Astrocyte of the cerebellum (primary cell): ENCODE measurements at regions not wholly inside any gene's neighbourhood (a gene's known extent, or its start where the extent isn't known, plus 50 kb on each side); places are given as distances from the start of the nearest gene placed in this dataset.
"Not testable (repeated sequence)": the region's sequence is repeated elsewhere in the genome, so short reads cannot be mapped to it uniquely, and the experiment has no call there.

Experiments
- DNase-seq: peaks from one replicate; pipeline ENCODE4 v3.0.0-alpha.2; 2011; ENCODE audit warnings: low read depth
- H3K4me3 ChIP-seq: 2 replicates; pipeline ENCODE4 v1.5.1; 2011; ENCODE audit warnings: mild to moderate bottlenecking, low read depth, low read length, moderate library complexity
- CTCF ChIP-seq: IDR thresholded peaks from 2 replicates; pipeline ENCODE4 v1.5.1; 2012; ENCODE audit warnings: low read length, low read depth, moderate library complexity, mild to moderate bottlenecking; ENCODE audit errors: missing control alignments
- in situ Hi-C: cut with HindIII; loops from 2 replicates; pipeline ENCODE4 v1.10.0; 2017; ENCODE audit warnings: low sequenced_read_pairs

DNA sequence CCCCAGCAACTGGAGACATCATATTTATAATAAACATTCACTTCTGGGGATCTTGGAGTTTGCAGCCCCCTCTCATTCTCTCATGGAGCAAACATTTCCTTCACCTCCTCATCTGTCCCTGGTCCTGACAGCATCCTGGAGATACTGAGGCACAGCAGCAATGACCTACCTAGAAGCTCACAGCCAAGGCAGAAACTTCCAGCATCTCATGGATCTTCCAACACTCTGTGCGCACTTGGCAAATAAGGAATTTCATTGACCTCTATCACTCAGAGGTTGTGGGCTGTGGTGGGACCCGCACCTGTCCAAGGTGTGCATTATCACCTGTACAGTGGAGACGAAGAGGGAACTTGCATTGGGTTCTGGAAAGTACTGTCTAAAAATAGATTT is 109.8 kb downstream of the GGTLC2 start:
- H3K4me3 ChIP-seq: no peak overlapping the region
- no peak for DNase-seq
- in situ Hi-C loops: no loop called here
- TF ChIP-seq CTCF: no peak

DNA sequence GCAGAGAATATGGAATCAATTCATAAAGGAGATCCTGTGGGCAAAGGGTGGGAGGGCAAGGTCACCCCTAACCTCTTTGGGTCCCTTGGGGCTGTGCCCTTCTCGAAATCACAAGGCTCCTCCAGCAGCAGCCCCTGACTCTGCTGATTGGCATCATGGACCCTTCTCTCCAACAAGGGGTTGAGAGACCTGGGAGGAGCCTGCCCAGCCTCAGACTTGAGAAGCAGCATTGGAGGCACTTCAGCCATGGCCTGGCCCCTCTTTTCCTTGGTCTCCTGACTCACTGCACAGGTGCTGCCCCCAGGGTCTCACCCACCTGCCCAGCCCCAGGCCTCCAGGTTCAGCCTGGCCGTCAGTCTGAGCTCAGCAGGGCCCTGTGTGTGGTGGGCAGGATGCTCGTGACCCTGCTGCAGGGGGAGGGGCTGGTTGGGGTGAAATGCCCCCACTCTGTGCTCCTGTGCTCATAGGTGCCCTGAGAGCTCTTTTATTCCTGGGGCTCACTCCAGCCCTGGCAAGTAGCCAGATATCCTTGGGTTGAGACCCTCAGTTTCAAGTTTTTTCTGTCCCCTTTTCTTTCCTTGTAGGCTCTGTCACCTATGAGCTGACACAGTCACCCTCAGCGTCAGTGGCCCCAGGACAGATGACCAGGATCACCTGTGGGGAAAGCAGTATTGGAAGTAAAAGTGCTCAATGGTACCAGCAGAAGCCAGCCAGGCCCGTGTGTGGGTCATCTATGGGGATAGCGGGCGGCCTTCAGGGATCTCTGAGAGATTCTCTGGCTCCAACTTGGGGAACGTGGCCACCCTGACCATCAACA is 110.8 kb downstream of the GGTLC2 start:
- DNase-seq: no peak
- in situ Hi-C loops: no loop called here
- no peak for TF ChIP-seq CTCF
- no peak overlapping the region for H3K4me3 ChIP-seq

DNA sequence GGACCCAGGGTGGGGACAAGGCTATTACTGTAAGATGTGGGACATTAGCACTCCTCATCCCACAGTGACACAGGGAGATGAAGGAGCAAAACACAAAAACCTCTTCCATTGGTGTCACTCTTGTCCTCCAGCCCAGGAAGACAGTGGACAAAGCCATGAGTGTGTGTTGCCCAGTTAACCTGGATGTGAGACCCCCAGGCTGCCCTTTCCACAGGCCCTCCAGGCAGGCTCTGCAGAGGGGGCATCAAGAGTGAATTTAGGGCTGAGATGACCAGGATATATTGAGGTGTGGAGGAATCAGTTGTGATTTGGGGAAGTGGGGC is 111.3 kb downstream of the GGTLC2 start:
- no peak for TF ChIP-seq CTCF
- in situ Hi-C loops: no loop called here
- no peak overlapping the region for H3K4me3 ChIP-seq
- DNase-seq: no peak

DNA sequence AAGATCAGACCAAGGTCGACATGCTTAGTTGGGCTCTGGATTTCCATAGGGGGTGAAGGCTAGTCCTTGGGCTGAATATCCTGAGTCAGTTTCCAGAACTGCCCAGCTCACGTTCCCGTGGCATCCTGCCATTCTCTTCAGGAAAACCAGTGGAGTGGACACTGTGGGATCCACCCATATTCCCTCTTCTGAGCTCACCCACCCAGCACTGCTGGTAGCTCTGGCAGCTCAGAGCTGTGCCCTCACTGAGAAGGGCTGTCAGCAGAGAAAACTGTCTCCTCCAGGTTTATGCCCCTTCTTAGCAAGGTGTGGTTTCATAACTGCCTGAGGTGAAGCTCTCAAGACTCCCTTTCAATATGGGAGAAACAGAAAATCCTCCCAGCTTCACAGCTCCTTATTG is 111.7 kb downstream of the GGTLC2 start:
- no peak for DNase-seq
- H3K4me3 ChIP-seq: no peak overlapping the region
- no peak for TF ChIP-seq CTCF
- in situ Hi-C loops: no loop called here

DNA sequence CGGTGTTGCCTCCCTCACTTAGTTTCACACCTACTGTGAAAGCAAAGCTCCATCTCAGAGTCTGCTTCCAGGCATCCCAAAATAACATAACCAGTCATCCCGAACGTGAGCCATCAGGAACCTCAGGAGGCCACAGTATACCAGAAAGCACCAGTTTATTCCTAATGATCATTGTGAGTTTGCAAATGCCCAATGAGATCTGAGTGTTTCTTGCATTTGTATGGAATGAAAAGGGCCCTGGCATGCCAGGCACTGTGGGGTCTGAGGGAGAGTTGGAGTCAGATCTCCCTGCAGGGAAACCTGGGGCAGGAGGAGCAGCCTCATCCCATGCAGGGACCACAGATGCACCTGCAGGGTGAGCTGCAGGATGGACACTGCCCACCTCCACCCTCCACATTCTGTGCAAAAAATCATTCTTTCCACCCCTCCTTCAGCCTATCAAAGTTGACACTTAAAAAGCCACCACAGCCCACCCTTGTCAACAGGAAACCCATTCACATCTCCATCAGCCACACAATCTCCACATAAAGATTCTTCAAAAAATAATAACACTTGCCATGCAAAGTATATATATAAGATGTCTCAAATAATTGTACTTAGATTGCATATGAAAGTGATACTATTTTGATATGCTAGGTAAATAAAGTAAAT is 112.3 kb downstream of the GGTLC2 start:
- in situ Hi-C loops, DNase-seq, H3K4me3 ChIP-seq: not testable (repeated sequence)

DNA sequence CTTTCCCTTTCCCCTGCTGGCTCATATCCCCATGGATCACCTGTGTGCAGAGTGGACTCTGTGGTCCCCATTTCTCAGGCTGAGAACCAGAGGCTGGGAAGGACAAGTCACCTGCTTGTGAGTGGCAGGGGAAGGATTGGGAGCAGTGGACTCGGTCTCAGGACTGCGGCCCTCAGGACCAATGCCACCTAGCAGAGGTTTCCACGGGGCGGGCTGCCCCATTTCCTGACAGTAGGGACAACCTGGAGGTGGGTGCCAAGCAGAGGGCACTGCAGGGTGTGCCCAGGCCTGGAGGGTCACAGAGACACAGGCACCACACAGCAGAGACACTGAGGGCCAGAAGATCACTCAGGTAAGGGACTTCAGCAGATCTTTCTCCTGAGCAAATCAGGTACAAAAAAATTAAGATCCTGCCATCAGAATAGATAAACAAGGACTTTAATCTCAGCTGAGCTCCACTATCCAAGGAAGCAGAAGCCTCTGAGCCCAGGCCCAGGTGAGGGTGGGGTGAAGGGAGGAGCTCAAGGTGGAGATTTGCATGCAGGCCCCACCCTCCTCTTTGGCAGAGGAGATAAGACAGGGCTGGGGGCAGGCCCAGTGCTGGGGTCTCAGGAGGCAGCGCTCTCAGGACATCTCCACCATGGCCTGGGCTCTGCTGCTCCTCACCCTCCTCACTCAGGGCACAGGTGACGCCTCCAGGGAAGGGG is 113.8 kb downstream of the GGTLC2 start:
- in situ Hi-C loops, DNase-seq, H3K4me3 ChIP-seq: not testable (repeated sequence)

DNA sequence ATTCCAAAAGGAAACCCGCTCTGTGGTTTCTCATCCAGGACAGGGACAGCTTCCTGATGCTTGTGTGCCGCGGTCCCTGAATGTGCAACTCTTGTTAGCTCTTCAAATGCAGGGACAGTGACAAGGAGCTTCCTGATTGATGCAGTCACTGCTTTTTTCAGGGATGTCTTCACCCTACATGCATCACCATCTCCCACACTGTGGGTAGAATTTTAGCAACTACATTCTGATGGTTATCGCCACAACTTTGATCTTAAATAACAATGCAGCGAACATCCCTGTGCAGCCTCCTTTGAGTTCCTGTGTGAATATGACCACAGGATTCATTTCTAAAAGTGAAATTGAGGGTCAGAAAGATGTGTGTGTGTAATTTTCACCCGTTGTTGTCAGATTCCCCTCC is 115.0 kb downstream of the GGTLC2 start:
- H3K4me3 ChIP-seq: no peak overlapping the region
- TF ChIP-seq CTCF: no peak
- no peak for DNase-seq
- in situ Hi-C loops: no loop called here
